ENCODE measurements at regions not wholly inside any gene's neighbourhood (a gene's known extent, or its start where the extent isn't known, plus 50 kb on each side); places are given as distances from the start of the nearest gene placed in this dataset.

DNA sequence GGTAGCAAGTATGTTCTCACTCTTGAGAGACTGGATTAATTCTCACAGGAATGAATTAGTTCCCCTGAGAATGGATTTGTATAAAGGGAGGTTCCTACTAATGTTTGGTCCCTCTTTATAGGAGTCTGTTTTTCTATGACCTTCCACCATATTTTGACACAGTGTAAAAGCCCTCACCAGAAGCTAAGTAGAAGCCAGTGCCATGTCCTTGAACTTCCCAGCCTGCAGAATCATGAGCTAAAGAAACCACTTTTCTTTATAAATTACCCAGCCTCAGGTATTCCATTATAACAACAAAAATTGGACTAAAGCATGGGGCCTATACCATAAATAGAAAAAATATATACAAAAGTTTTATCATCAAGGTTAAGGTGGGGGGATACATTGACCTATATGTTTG lies 227.9 kb upstream of the DTNA start:
- Histone ChIP-seq H3K27ac (ENCODE audit: low read depth, low read length) (no peak overlapping the region), H3K4me3 (ENCODE audit: low read depth, low read length) (no peak overlapping the region), H3K9me3 (ENCODE audit: control insufficient read depth, insufficient read depth, low read length) (no peaks in the 10 kb centered on the region), H3K27me3 (ENCODE audit: control insufficient read depth, insufficient read depth, low read length) (no peaks in the 10 kb centered on the region)
- no peak for TF ChIP-seq CTCF (IDR thresholded peaks at IDR 0.05; ENCODE audit: low read depth, low read length)
- no peak for DNase-seq (ENCODE audit: low read depth, low spot score)
- CTCF ChIA-PET: no interaction called here
- POLR2A ChIA-PET: no interaction called here

DNA sequence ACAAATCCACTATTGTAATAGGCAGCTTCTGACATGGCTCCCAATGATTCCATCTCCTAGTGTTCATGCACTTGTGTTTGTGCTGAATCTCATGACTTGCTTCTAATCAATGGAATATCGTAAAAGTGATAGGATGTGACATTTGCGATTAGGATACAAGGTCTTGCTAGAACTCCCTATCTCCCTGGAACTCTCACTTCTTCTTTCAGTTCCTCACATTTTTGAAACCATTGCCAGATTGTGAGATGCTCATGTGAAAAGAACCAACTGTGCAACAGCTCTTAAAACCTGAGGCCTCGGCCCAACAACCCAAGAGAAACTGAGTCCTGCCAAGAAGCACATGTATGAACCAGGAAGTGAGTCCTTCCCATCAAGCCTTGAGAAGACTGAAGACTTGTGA lies 226.9 kb upstream of the DTNA start:
- no peak overlapping the region for H3K4me3 ChIP-seq (ENCODE audit: low read depth, low read length)
- CTCF ChIA-PET: no interaction called here
- H3K27ac ChIP-seq (ENCODE audit: low read depth, low read length): no peak overlapping the region
- no peaks in the 10 kb centered on the region for H3K9me3 ChIP-seq (ENCODE audit: control insufficient read depth, insufficient read depth, low read length)
- DNase-seq (ENCODE audit: low read depth, low spot score): no peak
- POLR2A ChIA-PET: no interaction called here
- no peaks in the 10 kb centered on the region for H3K27me3 ChIP-seq (ENCODE audit: control insufficient read depth, insufficient read depth, low read length)
- TF ChIP-seq CTCF (IDR thresholded peaks at IDR 0.05; ENCODE audit: low read depth, low read length): no peak

DNA sequence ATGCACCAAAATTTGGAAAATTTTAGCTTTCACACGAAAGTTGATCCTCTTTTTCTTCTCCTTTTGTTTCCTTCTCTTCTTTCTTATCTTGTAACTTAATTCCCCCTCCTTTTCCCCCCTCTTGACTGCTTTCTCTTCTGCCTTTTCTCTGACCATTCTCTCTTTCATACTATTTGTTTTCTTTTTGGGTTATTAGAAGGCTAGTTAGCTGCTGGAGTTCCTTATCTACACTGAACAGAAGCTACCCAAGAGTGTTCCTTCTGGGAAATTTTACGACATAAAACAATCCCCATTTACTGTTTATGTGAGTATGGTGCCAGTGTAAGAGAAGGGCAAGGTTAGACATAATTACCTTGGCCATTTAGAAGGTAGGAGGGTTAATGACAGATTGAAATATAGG lies 218.4 kb upstream of the DTNA start:
- Histone ChIP-seq H3K27ac (ENCODE audit: low read depth, low read length) (no peak overlapping the region), H3K27me3 (ENCODE audit: control insufficient read depth, insufficient read depth, low read length) (peaks cover 12% of the 10 kb centered on the region), H3K9me3 (ENCODE audit: control insufficient read depth, insufficient read depth, low read length) (no peaks in the 10 kb centered on the region), H3K4me3 (ENCODE audit: low read depth, low read length) (no peak overlapping the region)
- no peak for TF ChIP-seq CTCF (IDR thresholded peaks at IDR 0.05; ENCODE audit: low read depth, low read length)
- no peak for DNase-seq (ENCODE audit: low read depth, low spot score)
- POLR2A ChIA-PET: no interaction called here
- CTCF ChIA-PET: no interaction called here

DNA sequence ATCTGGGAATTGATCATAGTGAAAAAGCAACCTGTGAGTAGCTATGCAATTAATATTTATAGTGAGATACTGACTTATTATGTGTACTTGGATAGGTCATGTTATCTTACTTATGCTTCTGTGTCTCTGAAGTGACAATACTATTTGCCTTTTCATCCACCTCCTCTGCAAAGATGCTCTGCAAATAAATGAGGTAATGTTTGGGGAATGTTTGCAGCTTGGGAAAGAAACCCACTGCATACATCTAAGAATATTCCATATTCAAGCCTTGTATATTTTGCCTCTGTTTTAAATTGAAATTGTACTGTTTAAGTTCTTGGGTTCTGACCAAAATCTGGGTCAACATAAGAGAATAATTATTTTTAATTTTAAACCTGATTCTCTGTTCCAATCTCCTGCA lies 217.4 kb upstream of the DTNA start:
- H3K9me3 ChIP-seq (ENCODE audit: control insufficient read depth, insufficient read depth, low read length): no peaks in the 10 kb centered on the region
- DNase-seq (ENCODE audit: low read depth, low spot score): no peak
- ChIA-PET CTCF (no interaction called here), POLR2A (no interaction called here)
- TF ChIP-seq CTCF (IDR thresholded peaks at IDR 0.05; ENCODE audit: low read depth, low read length): no peak
- H3K27me3 ChIP-seq (ENCODE audit: control insufficient read depth, insufficient read depth, low read length): peaks cover 12% of the 10 kb centered on the region
- no peak overlapping the region for H3K27ac ChIP-seq (ENCODE audit: low read depth, low read length)
- H3K4me3 ChIP-seq (ENCODE audit: low read depth, low read length): no peak overlapping the region

- DNase-seq (ENCODE audit: low read depth, low spot score): no peak
- CTCF ChIA-PET: no interaction called here
- POLR2A ChIA-PET: no interaction called here
- Histone ChIP-seq H3K4me3 (ENCODE audit: low read depth, low read length) (peak overlapping the region; percentile 47), H3K27ac (ENCODE audit: low read depth, low read length) (no peak overlapping the region), H3K27me3 (ENCODE audit: control insufficient read depth, insufficient read depth, low read length) (peaks cover 12% of the 10 kb centered on the region), H3K9me3 (ENCODE audit: control insufficient read depth, insufficient read depth, low read length) (no peaks in the 10 kb centered on the region)
- no peak for TF ChIP-seq CTCF (IDR thresholded peaks at IDR 0.05; ENCODE audit: low read depth, low read length)
Observed at GRCh38 chr18:34493099-34493544, 217.0 kb upstream of the DTNA start.
